Lower leg skin (tissue), 3 donors: ENCODE measurements at regions not wholly inside any gene's neighbourhood (a gene's known extent, or its start where the extent isn't known, plus 50 kb on each side); places are given as distances from the start of the nearest gene placed in this dataset.

Experiments
- CTCF ChIP-seq, 3 donors: fragments of 450-650 bp; IDR thresholded peaks; one replicate each; pipeline ENCODE4 v1.5.1; 2016; ENCODE audit warnings: antibody characterized with exemption in 3 of 3, mild to moderate bottlenecking in 3 of 3, moderate library complexity in 2 of 3
- POLR2A ChIP-seq, 2 donors: fragments of 450-650 bp; IDR thresholded peaks; one replicate each; pipeline ENCODE4 v1.6.1; 2016 to 2017; ENCODE audit warnings: antibody characterized with exemption in 2 of 2, mild to moderate bottlenecking in 1 of 2, moderate library complexity in 1 of 2

- TF ChIP-seq CTCF (IDR thresholded peaks at IDR 0.05) (no peak), POLR2A (IDR thresholded peaks at IDR 0.05) (no peak)
Observed at GRCh38 chr13:110822669-110822945, 92.3 kb downstream of the ANKRD10 start.
